ENCODE measurements at regions not wholly inside any gene's neighbourhood (a gene's known extent, or its start where the extent isn't known, plus 50 kb on each side); places are given as distances from the start of the nearest gene placed in this dataset.
"Not testable (repeated sequence)": the region's sequence is repeated elsewhere in the genome, so short reads cannot be mapped to it uniquely, and the experiment has no call there.

- Mint-ChIP-seq H3K4me1 (ENCODE audit: low read depth, unreplicated experiment) (no peaks in the 10 kb centered on the region), H3K4me3 (ENCODE audit: unreplicated experiment) (no peak overlapping the region), H3K36me3 (ENCODE audit: unreplicated experiment) (no peaks in the 10 kb centered on the region), H3K9me3 (ENCODE audit: unreplicated experiment) (peaks cover 3% of the 10 kb centered on the region), H3K27me3 (ENCODE audit: unreplicated experiment) (no peaks in the 10 kb centered on the region), H3K27ac (ENCODE audit: unreplicated experiment) (no peak overlapping the region)
- TF ChIP-seq, protein P1, sequence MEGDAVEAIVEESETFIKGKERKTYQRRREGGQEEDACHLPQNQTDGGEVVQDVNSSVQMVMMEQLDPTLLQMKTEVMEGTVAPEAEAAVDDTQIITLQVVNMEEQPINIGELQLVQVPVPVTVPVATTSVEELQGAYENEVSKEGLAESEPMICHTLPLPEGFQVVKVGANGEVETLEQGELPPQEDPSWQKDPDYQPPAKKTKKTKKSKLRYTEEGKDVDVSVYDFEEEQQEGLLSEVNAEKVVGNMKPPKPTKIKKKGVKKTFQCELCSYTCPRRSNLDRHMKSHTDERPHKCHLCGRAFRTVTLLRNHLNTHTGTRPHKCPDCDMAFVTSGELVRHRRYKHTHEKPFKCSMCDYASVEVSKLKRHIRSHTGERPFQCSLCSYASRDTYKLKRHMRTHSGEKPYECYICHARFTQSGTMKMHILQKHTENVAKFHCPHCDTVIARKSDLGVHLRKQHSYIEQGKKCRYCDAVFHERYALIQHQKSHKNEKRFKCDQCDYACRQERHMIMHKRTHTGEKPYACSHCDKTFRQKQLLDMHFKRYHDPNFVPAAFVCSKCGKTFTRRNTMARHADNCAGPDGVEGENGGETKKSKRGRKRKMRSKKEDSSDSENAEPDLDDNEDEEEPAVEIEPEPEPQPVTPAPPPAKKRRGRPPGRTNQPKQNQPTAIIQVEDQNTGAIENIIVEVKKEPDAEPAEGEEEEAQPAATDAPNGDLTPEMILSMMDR (IDR thresholded peaks at IDR 0.05; ENCODE audit: partially characterized antibody, unreplicated experiment): no peak
- no peak for DNase-seq
These were observed 507.0 kb upstream of the MAP2 start for GRCh38 chr2:208916881-208917280.

- not testable (repeated sequence) for H3K36me3 Mint-ChIP-seq (ENCODE audit: unreplicated experiment); H3K4me3 Mint-ChIP-seq (ENCODE audit: unreplicated experiment); H3K27me3 Mint-ChIP-seq (ENCODE audit: unreplicated experiment); H3K27ac Mint-ChIP-seq (ENCODE audit: unreplicated experiment); H3K4me1 Mint-ChIP-seq (ENCODE audit: low read depth, unreplicated experiment); H3K9me3 Mint-ChIP-seq (ENCODE audit: unreplicated experiment); DNase-seq
These were observed 502.5 kb upstream of the MAP2 start for GRCh38 chr2:208921358-208921757.

GRCh38 chr2:208927867-208928266, 496.0 kb upstream of the MAP2 start:
- DNase-seq: no peak
- peaks cover 3% of the 10 kb centered on the region for H3K27me3 Mint-ChIP-seq (ENCODE audit: unreplicated experiment)
- TF ChIP-seq, protein P1 (IDR thresholded peaks at IDR 0.05; ENCODE audit: partially characterized antibody, unreplicated experiment): no peak
- H3K4me1 Mint-ChIP-seq (ENCODE audit: low read depth, unreplicated experiment): peaks cover 7% of the 10 kb centered on the region
- H3K36me3 Mint-ChIP-seq (ENCODE audit: unreplicated experiment): no peaks in the 10 kb centered on the region
- no peaks in the 10 kb centered on the region for H3K9me3 Mint-ChIP-seq (ENCODE audit: unreplicated experiment)
- H3K27ac Mint-ChIP-seq (ENCODE audit: unreplicated experiment): no peak overlapping the region
- H3K4me3 Mint-ChIP-seq (ENCODE audit: unreplicated experiment): no peak overlapping the region

DNA sequence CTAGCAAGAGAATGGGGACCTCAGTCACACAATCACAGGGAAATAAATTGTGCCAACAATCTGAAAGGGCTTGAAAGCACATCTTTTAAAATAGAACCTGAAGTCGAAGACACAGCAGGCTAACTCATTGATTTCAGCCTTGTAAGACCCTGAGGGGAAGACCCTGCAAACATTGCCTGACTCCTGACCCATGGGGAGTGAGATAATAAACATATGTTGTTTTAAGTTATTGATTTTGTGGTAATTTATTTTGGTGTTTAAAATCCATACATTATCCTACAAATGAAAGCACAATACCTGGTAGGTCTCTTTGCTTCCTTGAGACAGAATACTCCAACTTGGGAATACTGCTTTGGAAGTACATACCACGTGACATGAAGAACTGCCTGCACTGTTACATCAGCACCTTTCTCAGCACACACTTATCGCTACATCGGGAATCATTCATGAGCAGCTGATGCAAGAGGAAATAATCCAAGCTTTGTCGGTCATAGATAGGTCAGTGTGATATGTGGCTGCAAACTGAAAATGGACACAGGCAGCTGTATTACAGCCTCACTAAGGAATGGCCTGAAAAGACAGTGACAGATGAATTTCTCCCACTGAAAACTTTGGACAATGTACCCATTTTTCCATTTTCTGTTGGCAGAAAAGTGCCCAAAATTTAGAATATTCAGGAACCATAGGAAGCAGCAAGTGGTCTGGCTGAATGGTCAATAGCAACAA, 494.5 kb upstream of the MAP2 start:
- Mint-ChIP-seq H3K9me3 (ENCODE audit: unreplicated experiment) (no peaks in the 10 kb centered on the region), H3K4me1 (ENCODE audit: low read depth, unreplicated experiment) (peaks cover 7% of the 10 kb centered on the region), H3K27ac (ENCODE audit: unreplicated experiment) (peak overlapping the region; percentile 79), H3K4me3 (ENCODE audit: unreplicated experiment) (no peak overlapping the region), H3K27me3 (ENCODE audit: unreplicated experiment) (peaks cover 3% of the 10 kb centered on the region), H3K36me3 (ENCODE audit: unreplicated experiment) (no peaks in the 10 kb centered on the region)
- TF ChIP-seq, protein P1 (IDR thresholded peaks at IDR 0.05; ENCODE audit: partially characterized antibody, unreplicated experiment): no peak
- DNase-seq: no peak

GRCh38 chr2:208929894-208930427, 493.9 kb upstream of the MAP2 start:
- Mint-ChIP-seq H3K4me3 (ENCODE audit: unreplicated experiment) (no peak overlapping the region), H3K9me3 (ENCODE audit: unreplicated experiment) (no peaks in the 10 kb centered on the region), H3K27ac (ENCODE audit: unreplicated experiment) (peak overlapping the region; percentile 64), H3K4me1 (ENCODE audit: low read depth, unreplicated experiment) (peaks cover 7% of the 10 kb centered on the region), H3K36me3 (ENCODE audit: unreplicated experiment) (no peaks in the 10 kb centered on the region), H3K27me3 (ENCODE audit: unreplicated experiment) (peaks cover 3% of the 10 kb centered on the region)
- no peak for DNase-seq
- TF ChIP-seq, protein P1 (IDR thresholded peaks at IDR 0.05; ENCODE audit: partially characterized antibody, unreplicated experiment): no peak
